Neuron (in vitro differentiated cells): ENCODE measurements at regions not wholly inside any gene's neighbourhood (a gene's known extent, or its start where the extent isn't known, plus 50 kb on each side); places are given as distances from the start of the nearest gene placed in this dataset.
"Not testable (repeated sequence)": the region's sequence is repeated elsewhere in the genome, so short reads cannot be mapped to it uniquely, and the experiment has no call there.

ENCODE experiments used
- H2AFZ ChIP-seq: one replicate; pipeline ENCODE4 v1.6.1; 2013; ENCODE audit warnings: low read depth, mild to moderate bottlenecking, inconsistent platforms, low read length, moderate library complexity
- H3K27me3 ChIP-seq: one replicate; pipeline ENCODE4 v1.6.1; 2013; ENCODE audit warnings: low read length; ENCODE audit not compliant: insufficient read depth
- H3K36me3 ChIP-seq: one replicate; pipeline ENCODE4 v1.6.1; 2013; ENCODE audit warnings: low read length; ENCODE audit not compliant: insufficient read depth
- H3K4me1 ChIP-seq: one replicate; pipeline ENCODE4 v1.6.1; 2013; ENCODE audit warnings: low read length; ENCODE audit not compliant: insufficient read depth
- H3K4me3 ChIP-seq: 2 replicates; pipeline ENCODE4 v1.5.1; 2013; ENCODE audit warnings: mild to moderate bottlenecking, low read length, moderate library complexity
- H3K9me3 ChIP-seq: one replicate; pipeline ENCODE4 v1.6.1; 2013; ENCODE audit warnings: low read length

- Histone ChIP-seq H3K27me3 (no peaks in the 10 kb centered on the region), H3K4me1 (peaks cover 2% of the 10 kb centered on the region), H3K9me3 (no peaks in the 10 kb centered on the region), H2AFZ (no peak overlapping the region), H3K36me3 (peaks cover 6% of the 10 kb centered on the region), H3K4me3 (no peak overlapping the region)
Measured at GRCh38 chrX:55142206-55142918, 53.5 kb downstream of the PAGE2 start.

- H2AFZ ChIP-seq = no peak overlapping the region
- no peak overlapping the region for H3K4me3 ChIP-seq
- no peaks in the 10 kb centered on the region for H3K9me3 ChIP-seq
- H3K4me1 ChIP-seq = peaks cover 2% of the 10 kb centered on the region
- H3K36me3 ChIP-seq = peaks cover 6% of the 10 kb centered on the region
- H3K27me3 ChIP-seq = no peaks in the 10 kb centered on the region
Measured at GRCh38 chrX:55142919-55143310, 54.1 kb downstream of the PAGE2 start.

- Histone ChIP-seq H2AFZ (no peak overlapping the region), H3K9me3 (no peaks in the 10 kb centered on the region), H3K36me3 (peaks cover 6% of the 10 kb centered on the region), H3K27me3 (no peaks in the 10 kb centered on the region), H3K4me1 (peaks cover 2% of the 10 kb centered on the region), H3K4me3 (no peak overlapping the region)
Measured at GRCh38 chrX:55143621-55144020, 54.8 kb downstream of the PAGE2 start.

- H3K4me1 ChIP-seq = peaks cover 2% of the 10 kb centered on the region
- H3K4me3 ChIP-seq = no peak overlapping the region
- H2AFZ ChIP-seq = no peak overlapping the region
- peaks cover 6% of the 10 kb centered on the region for H3K36me3 ChIP-seq
- H3K27me3 ChIP-seq = no peaks in the 10 kb centered on the region
- H3K9me3 ChIP-seq = no peaks in the 10 kb centered on the region
Measured at GRCh38 chrX:55144697-55145096, 55.9 kb downstream of the PAGE2 start.

GRCh38 chrX:55149242-55149641 is 60.4 kb downstream of the PAGE2 start:
- no peaks in the 10 kb centered on the region for H3K4me1 ChIP-seq
- H2AFZ ChIP-seq = no peak overlapping the region
- H3K9me3 ChIP-seq = no peaks in the 10 kb centered on the region
- H3K36me3 ChIP-seq = peaks cover 7% of the 10 kb centered on the region
- no peaks in the 10 kb centered on the region for H3K27me3 ChIP-seq
- H3K4me3 ChIP-seq = no peak overlapping the region

- peaks cover 3% of the 10 kb centered on the region for H3K36me3 ChIP-seq
- no peaks in the 10 kb centered on the region for H3K27me3 ChIP-seq
- H3K4me3 ChIP-seq = no peak overlapping the region
- no peaks in the 10 kb centered on the region for H3K9me3 ChIP-seq
- H3K4me1 ChIP-seq = no peaks in the 10 kb centered on the region
- H2AFZ ChIP-seq = no peak overlapping the region
Measured at GRCh38 chrX:55151199-55151598, 62.4 kb downstream of the PAGE2 start.

GRCh38 chrX:55159551-55159950 is 60.6 kb upstream of the PAGE5 start:
- Histone ChIP-seq H3K4me3 (peak overlapping the region; percentile 68), H3K4me1 (peaks cover 4% of the 10 kb centered on the region), H2AFZ (no peak overlapping the region), H3K36me3 (no peaks in the 10 kb centered on the region), H3K27me3 (no peaks in the 10 kb centered on the region), H3K9me3 (no peaks in the 10 kb centered on the region)

- H3K27me3 ChIP-seq = no peaks in the 10 kb centered on the region
- peaks cover 4% of the 10 kb centered on the region for H3K4me1 ChIP-seq
- no peaks in the 10 kb centered on the region for H3K36me3 ChIP-seq
- peak overlapping the region; percentile 68 for H3K4me3 ChIP-seq
- H3K9me3 ChIP-seq = no peaks in the 10 kb centered on the region
- no peak overlapping the region for H2AFZ ChIP-seq
Measured at GRCh38 chrX:55160685-55161552, 59.2 kb upstream of the PAGE5 start.

- H3K4me3 ChIP-seq = peak overlapping the region; percentile 68
- H3K36me3 ChIP-seq = no peaks in the 10 kb centered on the region
- H2AFZ ChIP-seq = no peak overlapping the region
- H3K9me3 ChIP-seq = no peaks in the 10 kb centered on the region
- H3K4me1 ChIP-seq = peaks cover 4% of the 10 kb centered on the region
- no peaks in the 10 kb centered on the region for H3K27me3 ChIP-seq
Measured at GRCh38 chrX:55161581-55161980, 58.6 kb upstream of the PAGE5 start.

GRCh38 chrX:55163171-55163570 is 57.0 kb upstream of the PAGE5 start:
- H3K4me3 ChIP-seq = no peak overlapping the region
- H3K9me3 ChIP-seq = no peaks in the 10 kb centered on the region
- H2AFZ ChIP-seq = no peak overlapping the region
- peaks cover 4% of the 10 kb centered on the region for H3K4me1 ChIP-seq
- no peaks in the 10 kb centered on the region for H3K36me3 ChIP-seq
- no peaks in the 10 kb centered on the region for H3K27me3 ChIP-seq

GRCh38 chrX:55165026-55165425 is 55.1 kb upstream of the PAGE5 start:
- H2AFZ ChIP-seq, H3K4me3 ChIP-seq, H3K36me3 ChIP-seq, H3K9me3 ChIP-seq, H3K27me3 ChIP-seq, H3K4me1 ChIP-seq: not testable (repeated sequence)

- Histone ChIP-seq H3K4me1 (no peaks in the 10 kb centered on the region), H3K9me3 (no peaks in the 10 kb centered on the region), H3K4me3 (no peak overlapping the region)
Measured at GRCh38 chrX:55167124-55167803, 52.9 kb upstream of the PAGE5 start.

GRCh38 chrX:55167901-55168300 is 52.2 kb upstream of the PAGE5 start:
- no peaks in the 10 kb centered on the region for H3K27me3 ChIP-seq

More at GRCh38 chrX:55167124-55167803, 52.9 kb upstream of the PAGE5 start:
- no peaks in the 10 kb centered on the region for H3K36me3 ChIP-seq
- H3K27me3 ChIP-seq = no peaks in the 10 kb centered on the region
- H2AFZ ChIP-seq = no peak overlapping the region

More at GRCh38 chrX:55167901-55168300, 52.2 kb upstream of the PAGE5 start:
- H3K4me1 ChIP-seq = no peaks in the 10 kb centered on the region
- no peak overlapping the region for H2AFZ ChIP-seq
- no peaks in the 10 kb centered on the region for H3K9me3 ChIP-seq
- no peaks in the 10 kb centered on the region for H3K36me3 ChIP-seq
- H3K4me3 ChIP-seq = no peak overlapping the region
